Dermis microvascular lymphatic vessel endothelial cell (primary cell): ENCODE measurements at regions not wholly inside any gene's neighbourhood (a gene's known extent, or its start where the extent isn't known, plus 50 kb on each side); places are given as distances from the start of the nearest gene placed in this dataset.

ENCODE experiments used
- DNase-seq, 2 donors: peaks; one replicate each; pipeline versions ENCODE4 v3.0.0 to v3.0.0-alpha.2; 2010; ENCODE audit warnings: low read depth in 2 of 2

- no peak for DNase-seq
Observed at GRCh38 chr7:25855854-25856782, 295.9 kb upstream of the NFE2L3 start.

- DNase-seq, result no peak
Observed at GRCh38 chr7:25857376-25858067, 294.5 kb upstream of the NFE2L3 start.

- no peak for DNase-seq
Observed at GRCh38 chr7:25858200-25858524, 293.8 kb upstream of the NFE2L3 start.

- DNase-seq, result no peak
Observed at GRCh38 chr7:25858525-25859411, 293.2 kb upstream of the NFE2L3 start.

GRCh38 chr7:25859412-25860274, 292.4 kb upstream of the NFE2L3 start:
- no peak for DNase-seq

GRCh38 chr7:25860275-25861163, 291.5 kb upstream of the NFE2L3 start:
- no peak for DNase-seq

- no peak for DNase-seq
Observed at GRCh38 chr7:25861164-25861496, 290.9 kb upstream of the NFE2L3 start.

GRCh38 chr7:25861601-25862260, 290.3 kb upstream of the NFE2L3 start:
- no peak for DNase-seq

- DNase-seq, result peak; percentile 98 to 99
Observed at GRCh38 chr7:25862261-25863004, 289.6 kb upstream of the NFE2L3 start.

GRCh38 chr7:25863005-25863728, 288.8 kb upstream of the NFE2L3 start:
- DNase-seq, result no peak

GRCh38 chr7:25863729-25864110, 288.3 kb upstream of the NFE2L3 start:
- no peak for DNase-seq

GRCh38 chr7:25864511-25864910, 287.5 kb upstream of the NFE2L3 start:
- DNase-seq, result no peak

- DNase-seq, result no peak
Observed at GRCh38 chr7:25864943-25865751, 286.9 kb upstream of the NFE2L3 start.

GRCh38 chr7:25868509-25868908, 283.5 kb upstream of the NFE2L3 start:
- no peak for DNase-seq

GRCh38 chr7:25870574-25870973, 281.4 kb upstream of the NFE2L3 start:
- DNase-seq, result no peak

- DNase-seq, result no peak
Observed at GRCh38 chr7:25876092-25876491, 275.9 kb upstream of the NFE2L3 start.
